Gastroesophageal sphincter (tissue), 3 donors: ENCODE measurements at regions not wholly inside any gene's neighbourhood (a gene's known extent, or its start where the extent isn't known, plus 50 kb on each side); places are given as distances from the start of the nearest gene placed in this dataset.

ENCODE experiments used
- POLR2A ChIP-seq, 2 donors: fragments of 450-650 bp; IDR thresholded peaks; one replicate each; pipeline ENCODE4 v1.6.1; 2017; ENCODE audit warnings: antibody characterized with exemption in 2 of 2, mild to moderate bottlenecking in 2 of 2, moderate library complexity in 1 of 2
- TF ChIP-seq, protein P1 (sequence below), 4 experiments: fragments of 200-600 bp in 2 of 4; fragments of 450-650 bp in 2 of 4; sonication (generic) in 1 of 4; IDR thresholded peaks; one replicate each; pipeline ENCODE4 v1.5.1; 2017 to 2019; ENCODE audit warnings: antibody characterized with exemption in 4 of 4, mild to moderate bottlenecking in 2 of 4, moderate library complexity in 2 of 4

DNA sequence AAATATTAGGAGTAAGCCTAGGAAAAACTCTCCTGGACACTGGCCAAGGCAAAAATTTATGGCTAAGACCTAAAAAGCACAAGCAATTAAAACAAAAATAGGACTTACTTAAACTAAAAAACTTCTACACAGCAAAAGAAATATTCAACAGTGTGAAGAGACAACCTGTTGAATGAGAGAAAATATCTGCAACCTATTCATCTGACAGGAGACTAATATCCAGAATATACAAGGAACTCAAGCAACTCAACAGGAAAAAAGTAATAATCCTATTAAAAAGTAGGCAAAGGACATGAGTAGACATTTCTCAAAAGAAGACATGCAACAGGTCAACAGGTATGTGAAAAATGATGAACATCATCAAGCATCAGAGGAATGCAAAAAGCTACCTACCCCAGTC lies 431.1 kb downstream of the ZEB2 start:
- TF ChIP-seq, protein P1, sequence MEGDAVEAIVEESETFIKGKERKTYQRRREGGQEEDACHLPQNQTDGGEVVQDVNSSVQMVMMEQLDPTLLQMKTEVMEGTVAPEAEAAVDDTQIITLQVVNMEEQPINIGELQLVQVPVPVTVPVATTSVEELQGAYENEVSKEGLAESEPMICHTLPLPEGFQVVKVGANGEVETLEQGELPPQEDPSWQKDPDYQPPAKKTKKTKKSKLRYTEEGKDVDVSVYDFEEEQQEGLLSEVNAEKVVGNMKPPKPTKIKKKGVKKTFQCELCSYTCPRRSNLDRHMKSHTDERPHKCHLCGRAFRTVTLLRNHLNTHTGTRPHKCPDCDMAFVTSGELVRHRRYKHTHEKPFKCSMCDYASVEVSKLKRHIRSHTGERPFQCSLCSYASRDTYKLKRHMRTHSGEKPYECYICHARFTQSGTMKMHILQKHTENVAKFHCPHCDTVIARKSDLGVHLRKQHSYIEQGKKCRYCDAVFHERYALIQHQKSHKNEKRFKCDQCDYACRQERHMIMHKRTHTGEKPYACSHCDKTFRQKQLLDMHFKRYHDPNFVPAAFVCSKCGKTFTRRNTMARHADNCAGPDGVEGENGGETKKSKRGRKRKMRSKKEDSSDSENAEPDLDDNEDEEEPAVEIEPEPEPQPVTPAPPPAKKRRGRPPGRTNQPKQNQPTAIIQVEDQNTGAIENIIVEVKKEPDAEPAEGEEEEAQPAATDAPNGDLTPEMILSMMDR (IDR thresholded peaks at IDR 0.05), result no peak
- TF ChIP-seq POLR2A (IDR thresholded peaks at IDR 0.05), result no peak
